ENCODE measurements at regions not wholly inside any gene's neighbourhood (a gene's known extent, or its start where the extent isn't known, plus 50 kb on each side); places are given as distances from the start of the nearest gene placed in this dataset.

DNA sequence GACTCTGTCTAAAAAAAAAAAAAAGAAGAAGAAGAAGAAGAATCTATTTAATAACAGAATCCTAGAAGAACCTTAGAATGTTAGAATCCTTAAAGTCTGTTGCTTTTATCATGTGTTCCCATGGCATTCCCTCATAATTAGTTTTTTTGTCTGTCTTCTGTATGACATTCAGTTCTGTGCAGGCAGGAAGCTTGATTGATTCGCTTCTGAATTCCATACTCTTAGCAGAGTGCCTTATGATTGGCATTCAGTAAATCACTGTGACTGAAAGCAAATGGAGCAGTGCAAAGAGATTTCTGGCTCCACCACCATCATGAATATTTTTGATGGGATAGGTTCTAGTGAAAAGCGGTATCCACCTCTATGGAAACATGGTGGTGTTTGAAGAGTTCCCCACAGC lies 1065.9 kb upstream of the RBFOX1 start:
- Histone ChIP-seq H3K4me1 (no peaks in the 10 kb centered on the region), H3K27me3 (no peaks in the 10 kb centered on the region), H3K27ac (no peak overlapping the region), H3K9me3 (no peaks in the 10 kb centered on the region), H3K4me3 (no peak overlapping the region), H3K36me3 (no peaks in the 10 kb centered on the region)
- TF ChIP-seq POLR2AphosphoS5 (IDR thresholded peaks at IDR 0.05), result no peak
- TF ChIP-seq, protein P1, sequence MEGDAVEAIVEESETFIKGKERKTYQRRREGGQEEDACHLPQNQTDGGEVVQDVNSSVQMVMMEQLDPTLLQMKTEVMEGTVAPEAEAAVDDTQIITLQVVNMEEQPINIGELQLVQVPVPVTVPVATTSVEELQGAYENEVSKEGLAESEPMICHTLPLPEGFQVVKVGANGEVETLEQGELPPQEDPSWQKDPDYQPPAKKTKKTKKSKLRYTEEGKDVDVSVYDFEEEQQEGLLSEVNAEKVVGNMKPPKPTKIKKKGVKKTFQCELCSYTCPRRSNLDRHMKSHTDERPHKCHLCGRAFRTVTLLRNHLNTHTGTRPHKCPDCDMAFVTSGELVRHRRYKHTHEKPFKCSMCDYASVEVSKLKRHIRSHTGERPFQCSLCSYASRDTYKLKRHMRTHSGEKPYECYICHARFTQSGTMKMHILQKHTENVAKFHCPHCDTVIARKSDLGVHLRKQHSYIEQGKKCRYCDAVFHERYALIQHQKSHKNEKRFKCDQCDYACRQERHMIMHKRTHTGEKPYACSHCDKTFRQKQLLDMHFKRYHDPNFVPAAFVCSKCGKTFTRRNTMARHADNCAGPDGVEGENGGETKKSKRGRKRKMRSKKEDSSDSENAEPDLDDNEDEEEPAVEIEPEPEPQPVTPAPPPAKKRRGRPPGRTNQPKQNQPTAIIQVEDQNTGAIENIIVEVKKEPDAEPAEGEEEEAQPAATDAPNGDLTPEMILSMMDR (IDR thresholded peaks at IDR 0.05), result no peak
- no peak for TF ChIP-seq POLR2A (IDR thresholded peaks at IDR 0.05)
- intact Hi-C loops (cut with DNase I; ENCODE audit: low total_unique reads), result no loop called here
- DNase-seq (ENCODE audit: low spot score in 2 of 2), result no peak

DNA sequence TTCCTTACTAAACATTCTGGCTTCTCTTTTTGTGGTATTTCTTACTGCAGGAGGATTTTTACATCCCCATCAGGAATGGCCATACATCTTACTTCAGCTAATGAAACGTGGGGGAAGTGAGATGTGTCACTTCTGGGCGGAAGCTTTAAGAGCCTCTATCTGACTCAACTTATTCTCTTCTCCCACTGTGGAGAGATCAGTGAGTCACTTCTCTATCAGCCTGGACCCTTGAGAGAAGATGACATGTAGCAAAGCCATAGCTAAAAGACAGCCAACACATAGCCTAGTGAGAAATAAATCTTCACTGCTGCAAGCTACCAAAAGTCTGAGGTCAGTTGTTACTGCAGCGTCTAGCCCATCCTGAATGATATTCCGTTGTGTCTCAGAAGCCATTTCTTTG lies 1066.7 kb upstream of the RBFOX1 start:
- Histone ChIP-seq H3K27ac (no peak overlapping the region), H3K4me1 (no peaks in the 10 kb centered on the region), H3K4me3 (no peak overlapping the region), H3K36me3 (no peaks in the 10 kb centered on the region), H3K27me3 (no peaks in the 10 kb centered on the region), H3K9me3 (no peaks in the 10 kb centered on the region)
- DNase-seq (ENCODE audit: low spot score in 2 of 2), result no peak
- no peak for TF ChIP-seq POLR2A (IDR thresholded peaks at IDR 0.05)
- no peak for TF ChIP-seq POLR2AphosphoS5 (IDR thresholded peaks at IDR 0.05)
- TF ChIP-seq, protein P1 (IDR thresholded peaks at IDR 0.05), result no peak
- intact Hi-C loops (cut with DNase I; ENCODE audit: low total_unique reads), result no loop called here

DNA sequence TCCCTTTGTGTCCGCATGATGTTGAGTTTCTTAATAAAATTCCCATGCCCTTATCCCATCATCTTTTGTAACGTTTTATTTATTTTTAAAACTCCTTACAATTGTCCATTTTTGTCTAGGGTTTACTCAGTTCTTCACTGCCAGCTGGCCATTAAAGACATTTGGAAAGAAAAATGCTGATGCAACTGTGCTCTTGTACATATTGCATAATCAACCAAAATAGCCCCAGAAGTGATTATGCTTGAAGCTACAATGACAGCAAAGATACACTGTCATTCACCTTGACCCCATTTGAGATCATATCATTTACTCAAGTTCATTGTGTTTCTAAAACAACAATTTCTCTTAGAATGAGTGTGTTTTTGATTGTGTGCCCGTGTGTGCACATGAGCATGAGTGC lies 1074.6 kb upstream of the RBFOX1 start:
- H3K27ac ChIP-seq, result no peak overlapping the region
- no peaks in the 10 kb centered on the region for H3K4me1 ChIP-seq
- TF ChIP-seq POLR2AphosphoS5 (IDR thresholded peaks at IDR 0.05) (no peak), POLR2A (IDR thresholded peaks at IDR 0.05) (no peak)
- TF ChIP-seq, protein P1 (IDR thresholded peaks at IDR 0.05), result no peak
- DNase-seq (ENCODE audit: low spot score in 2 of 2), result no peak
- H3K9me3 ChIP-seq, result no peaks in the 10 kb centered on the region
- no peaks in the 10 kb centered on the region for H3K36me3 ChIP-seq
- no peaks in the 10 kb centered on the region for H3K27me3 ChIP-seq
- H3K4me3 ChIP-seq, result no peak overlapping the region
- intact Hi-C loops (cut with DNase I; ENCODE audit: low total_unique reads), result no loop called here

DNA sequence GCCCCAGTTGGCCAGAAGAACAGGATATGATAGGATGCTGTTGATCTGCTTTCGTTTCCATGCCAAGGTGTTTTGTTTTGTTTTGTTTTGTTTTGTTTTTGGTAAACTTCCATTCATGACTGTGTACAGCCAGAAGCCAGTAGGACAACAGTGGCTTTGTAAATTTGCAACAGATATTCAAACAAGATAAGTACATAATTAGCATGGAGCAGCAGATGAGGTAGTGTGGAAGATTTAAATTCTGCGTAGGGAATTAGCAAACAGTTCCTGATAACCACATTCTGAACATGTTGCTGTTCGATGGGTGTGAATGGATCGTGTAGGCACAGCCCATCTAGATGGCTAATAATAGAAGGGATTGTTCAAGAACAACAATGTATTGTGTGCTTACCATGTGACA lies 1080.1 kb upstream of the RBFOX1 start:
- Histone ChIP-seq H3K27ac (no peak overlapping the region), H3K4me1 (no peaks in the 10 kb centered on the region), H3K9me3 (no peaks in the 10 kb centered on the region), H3K4me3 (no peak overlapping the region), H3K27me3 (no peaks in the 10 kb centered on the region), H3K36me3 (no peaks in the 10 kb centered on the region)
- TF ChIP-seq POLR2AphosphoS5 (IDR thresholded peaks at IDR 0.05), result no peak
- TF ChIP-seq POLR2A (IDR thresholded peaks at IDR 0.05), result no peak
- TF ChIP-seq, protein P1 (IDR thresholded peaks at IDR 0.05), result no peak
- DNase-seq (ENCODE audit: low spot score in 2 of 2), result no peak
- intact Hi-C loops (cut with DNase I; ENCODE audit: low total_unique reads), result no loop called here

DNA sequence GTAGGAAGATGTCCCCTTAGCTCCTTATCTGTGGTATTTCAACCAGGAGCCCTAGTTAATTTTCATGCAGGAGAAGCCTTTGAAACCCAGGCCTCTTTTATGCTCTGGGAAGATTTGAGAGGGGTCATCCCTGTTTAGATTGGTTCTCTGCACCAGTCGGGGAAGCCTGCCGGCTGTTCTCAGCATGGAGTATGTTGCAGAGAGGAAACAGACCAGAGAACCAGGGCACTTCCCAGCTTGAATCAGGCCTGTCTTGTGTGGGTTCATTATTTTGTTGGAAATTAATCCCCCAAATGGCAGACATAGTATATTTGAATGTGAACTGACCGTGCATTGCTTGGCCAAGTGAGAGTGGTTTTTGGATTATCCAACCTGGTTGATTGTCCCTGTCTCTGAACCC lies 1082.1 kb upstream of the RBFOX1 start:
- no peak overlapping the region for H3K27ac ChIP-seq
- no peaks in the 10 kb centered on the region for H3K4me1 ChIP-seq
- no peak overlapping the region for H3K4me3 ChIP-seq
- DNase-seq (ENCODE audit: low spot score in 2 of 2), result no peak
- H3K27me3 ChIP-seq, result no peaks in the 10 kb centered on the region
- H3K9me3 ChIP-seq, result no peaks in the 10 kb centered on the region
- TF ChIP-seq POLR2AphosphoS5 (IDR thresholded peaks at IDR 0.05) (no peak), POLR2A (IDR thresholded peaks at IDR 0.05) (no peak)
- TF ChIP-seq, protein P1 (IDR thresholded peaks at IDR 0.05), result no peak
- no peaks in the 10 kb centered on the region for H3K36me3 ChIP-seq
- intact Hi-C loops (cut with DNase I; ENCODE audit: low total_unique reads), result no loop called here

All from breast epithelium (tissue), 4 donors.